IMR-90 (cell line): ENCODE measurements at regions not wholly inside any gene's neighbourhood (a gene's known extent, or its start where the extent isn't known, plus 50 kb on each side); places are given as distances from the start of the nearest gene placed in this dataset.

Source experiments
- ATAC-seq: fragments of 200-7000 bp; cut with Tn5 transposase; 2 replicates; pipeline ENCODE4 v1.9.1; 2020; ENCODE audit warnings: low read depth, mild to moderate bottlenecking, moderate library complexity
- BruUV-seq: library from RNA; stranded (reverse); fragments of 400-500 nt; replicated peaks from 2 replicates; lab custom pipeline; 2021; lab: Mats Ljungman, UMichigan
- CTCF ChIA-PET: fragments of 300-600 bp; formaldehyde crosslinking; extraction: SDS; loops from one replicate; lab custom pipeline; 2021; ENCODE audit warnings: antibody characterized with exemption; lab: Yijun Ruan, JAX
- POLR2A ChIA-PET: fragments of 300-600 bp; sonication (Branson Sonifier 250); formaldehyde crosslinking; loops from one replicate; lab custom pipeline; 2022; ENCODE audit warnings: antibody characterized with exemption; ENCODE audit not compliant: unreplicated experiment; lab: Charles Lee
- DNase-seq: peaks from one replicate; pipeline ENCODE4 v3.0.0; 2013
- H2AFZ ChIP-seq: replicated peaks from 2 replicates; pipeline ENCODE3; 2013; ENCODE audit warnings: low read length, mild to moderate bottlenecking; ENCODE audit not compliant: poor library complexity
- H2AK5ac ChIP-seq: 2 replicates; pipeline ENCODE4 v1.6.1; 2013; ENCODE audit warnings: low read depth, low read length, inconsistent platforms
- H2AK9ac ChIP-seq: replicated peaks from 2 replicates; pipeline ENCODE3; 2013; ENCODE audit warnings: mild to moderate bottlenecking, low read depth, low read length, moderate library complexity; ENCODE audit not compliant: poor library complexity
- H2BK120ac ChIP-seq: 2 replicates; pipeline ENCODE4 v1.6.1; 2013; ENCODE audit warnings: low read depth, low read length, inconsistent platforms
- H2BK15ac ChIP-seq: 3 replicates; pipeline ENCODE4 v1.6.1; 2013; ENCODE audit warnings: low read depth, low read length, inconsistent platforms
- H2BK20ac ChIP-seq: 2 replicates; pipeline ENCODE4 v1.6.1; 2013; ENCODE audit warnings: low read depth, mild to moderate bottlenecking, inconsistent platforms, low read length, moderate library complexity
- H2BK5ac ChIP-seq: 2 replicates; pipeline ENCODE4 v1.6.1; 2013; ENCODE audit warnings: mild to moderate bottlenecking, low read depth, low read length, inconsistent platforms; ENCODE audit not compliant: poor library complexity, severe bottlenecking
- H3K14ac ChIP-seq: replicated peaks from 2 replicates; pipeline ENCODE4 v1.6.1; 2013; ENCODE audit warnings: low read depth, low read length, inconsistent platforms
- H3K18ac ChIP-seq: 2 replicates; pipeline ENCODE4 v1.6.1; 2013; ENCODE audit warnings: low read depth, low read length, control low read depth
- H3K23ac ChIP-seq: 2 replicates; pipeline ENCODE4 v1.6.1; 2013; ENCODE audit warnings: low read depth, low read length, inconsistent platforms
- H3K27ac ChIP-seq: 2 replicates; pipeline ENCODE4 v1.5.1; 2013; ENCODE audit warnings: mild to moderate bottlenecking, control low read depth, low read length; ENCODE audit not compliant: insufficient read depth
- H3K27me3 ChIP-seq: 2 replicates; pipeline ENCODE4 v1.6.1; 2013; ENCODE audit warnings: low read length; ENCODE audit not compliant: control insufficient read depth, insufficient read depth
- H3K36me3 ChIP-seq: 2 replicates; pipeline ENCODE4 v1.6.1; 2013; ENCODE audit warnings: low read length, mixed read lengths; ENCODE audit not compliant: control insufficient read depth, insufficient read depth
- H3K4ac ChIP-seq: 2 replicates; pipeline ENCODE4 v1.6.1; 2013; ENCODE audit warnings: low read depth, low read length, inconsistent platforms
- H3K4me1 ChIP-seq: 2 replicates; pipeline ENCODE4 v1.6.1; 2013; ENCODE audit warnings: low read length, mixed read lengths; ENCODE audit not compliant: control insufficient read depth, insufficient read depth
- H3K4me2 ChIP-seq: 2 replicates; pipeline ENCODE4 v1.6.1; 2013; ENCODE audit warnings: low read depth, mild to moderate bottlenecking, control low read depth, low read length, moderate library complexity
- H3K4me3 ChIP-seq: 2 replicates; pipeline ENCODE4 v1.5.1; 2013; ENCODE audit warnings: low read depth, mild to moderate bottlenecking, control low read depth, low read length, moderate library complexity; ENCODE audit not compliant: insufficient read depth
- H3K56ac ChIP-seq: 2 replicates; pipeline ENCODE4 v1.6.1; 2013; ENCODE audit warnings: low read length, inconsistent platforms; ENCODE audit not compliant: insufficient read depth; ENCODE audit errors: extremely low read depth
- H3K79me1 ChIP-seq, 2 experiments: 2 replicates each; pipeline ENCODE4 v1.6.1; 2013; ENCODE audit warnings: low read length in 2 of 2, inconsistent platforms in 1 of 2, low read depth in 1 of 2
- H3K9ac ChIP-seq: 2 replicates; pipeline ENCODE4 v1.6.1; 2013; ENCODE audit warnings: low read depth, low read length, control low read depth
- H3K9me1 ChIP-seq: 2 replicates; pipeline ENCODE4 v1.6.1; 2013; ENCODE audit warnings: low read length, inconsistent platforms; ENCODE audit not compliant: insufficient read depth
- H3K9me3 ChIP-seq: 2 replicates; pipeline ENCODE4 v1.6.1; 2013; ENCODE audit warnings: low read length; ENCODE audit not compliant: control insufficient read depth, insufficient read depth
- H4K20me1 ChIP-seq: 2 replicates; pipeline ENCODE4 v1.6.1; 2013; ENCODE audit warnings: low read length, inconsistent platforms; ENCODE audit not compliant: insufficient read depth
- H4K5ac ChIP-seq: 2 replicates; pipeline ENCODE4 v1.6.1; 2013; ENCODE audit warnings: mild to moderate bottlenecking, low read depth, low read length, control low read depth
- H4K8ac ChIP-seq, 2 experiments: 2 replicates each; pipeline ENCODE4 v1.6.1; 2013; ENCODE audit warnings: low read depth in 2 of 2, low read length in 2 of 2, control low read depth in 1 of 2, inconsistent platforms in 1 of 2
- H4K91ac ChIP-seq: 2 replicates; pipeline ENCODE4 v1.6.1; 2013; ENCODE audit warnings: low read depth, low read length, inconsistent platforms; ENCODE audit not compliant: insufficient read depth
- BHLHE40 ChIP-seq: fragments of 150-350 bp; IDR thresholded peaks from 2 replicates; pipeline ENCODE4 v1.6.1; 2016; ENCODE audit warnings: mild to moderate bottlenecking, low read depth, low read length
- CEBPB ChIP-seq: IDR thresholded peaks from 2 replicates; pipeline ENCODE4 v1.6.1; 2012; ENCODE audit warnings: low read depth, low read length, improper control_type of control experiment
- CHD1 ChIP-seq: IDR thresholded peaks from 2 replicates; pipeline ENCODE4 v1.6.1; 2012; ENCODE audit warnings: low read depth, low read length, improper control_type of control experiment
- FOS ChIP-seq: fragments of 150-350 bp; IDR thresholded peaks from 2 replicates; pipeline ENCODE4 v1.6.1; 2016; ENCODE audit warnings: low read depth, low read length
- MAFK ChIP-seq: IDR thresholded peaks from 2 replicates; pipeline ENCODE4 v1.6.1; 2012; ENCODE audit warnings: low read depth, low read length, improper control_type of control experiment
- MAZ ChIP-seq: IDR thresholded peaks from 2 replicates; pipeline ENCODE4 v1.6.1; 2012; ENCODE audit warnings: low read depth, mild to moderate bottlenecking, low read length, improper control_type of control experiment, moderate library complexity, borderline replicate concordance
- MXI1 ChIP-seq: IDR thresholded peaks from 2 replicates; pipeline ENCODE4 v1.6.1; 2012; ENCODE audit warnings: low read depth, mild to moderate bottlenecking, low read length, moderate library complexity, borderline replicate concordance
- NFE2L2 ChIP-seq: fragments of 150-350 bp; IDR thresholded peaks from 2 replicates; pipeline ENCODE4 v1.6.1; 2016; ENCODE audit warnings: low read depth, mild to moderate bottlenecking, low read length
- POLR2A ChIP-seq: IDR thresholded peaks from 2 replicates; pipeline ENCODE4 v1.6.1; 2012; ENCODE audit warnings: mild to moderate bottlenecking, low read depth, low read length
- RAD21 ChIP-seq: IDR thresholded peaks from 2 replicates; pipeline ENCODE4 v1.6.1; 2012; ENCODE audit warnings: low read length, improper control_type of control experiment
- RCOR1 ChIP-seq: IDR thresholded peaks from 2 replicates; pipeline ENCODE4 v1.6.1; 2012; ENCODE audit warnings: mild to moderate bottlenecking, low read length, improper control_type of control experiment; ENCODE audit not compliant: insufficient replicate concordance
- RFX5 ChIP-seq: IDR thresholded peaks from 2 replicates; pipeline ENCODE4 v1.8.0; 2012; ENCODE audit warnings: low read depth, mild to moderate bottlenecking, low read length, moderate library complexity
- SMC3 ChIP-seq: fragments of 150-350 bp; IDR thresholded peaks from 2 replicates; pipeline ENCODE4 v1.6.1; 2016; ENCODE audit warnings: low read depth, mild to moderate bottlenecking, antibody characterized with exemption, low read length, moderate library complexity
- WGBS, 2 experiments: methylation state at CpG; one replicate each; pipeline versions ENCODE4 v1.1.5 to v1.1.7; 2013; ENCODE audit warnings: missing lambda C conversion rate in 2 of 2; ENCODE audit not compliant: insufficient read length in 1 of 2; ENCODE audit errors: extremely low coverage in 2 of 2; 5-methylcytosine and 5-hydroxymethylcytosine counted together
- dilution Hi-C: fragments of 300-500 bp; cut with HindIII; formaldehyde crosslinking; loops from one replicate; pipeline ENCODE4 v1.14.3; 2018; ENCODE audit warnings: low sequenced_read_pairs; ENCODE audit not compliant: unreplicated experiment
- in situ Hi-C: fragments of 300-500 bp; cut with MboI; formaldehyde crosslinking; loops from 3 replicates; pipeline ENCODE4 v1.14.3; 2019; ENCODE audit warnings: low sequenced_read_pairs, inconsistent platforms, mixed read lengths
- intact Hi-C: fragments of 100-400 bp; cut with micrococcal nuclease; formaldehyde crosslinking; loops from 2 replicates; pipeline ENCODE4 v1.10.0; 2022
- TF ChIP-seq, protein P1 (sequence below): conservative IDR thresholded peaks from 2 replicates; pipeline ENCODE4 v1.5.1; 2012; ENCODE audit warnings: mild to moderate bottlenecking, low read depth, low read length, improper control_type of control experiment
- TF ChIP-seq, protein P2 (sequence below): fragments of 150-350 bp; IDR thresholded peaks from 2 replicates; pipeline ENCODE4 v1.6.1; 2016; ENCODE audit warnings: low read depth, mild to moderate bottlenecking, low read length, moderate library complexity, borderline replicate concordance
- TF ChIP-seq, protein P3 (sequence below): fragments of 150-350 bp; IDR thresholded peaks from 2 replicates; pipeline ENCODE4 v1.6.1; 2017; ENCODE audit warnings: mild to moderate bottlenecking, antibody characterized with exemption, low read length, low read depth

DNA sequence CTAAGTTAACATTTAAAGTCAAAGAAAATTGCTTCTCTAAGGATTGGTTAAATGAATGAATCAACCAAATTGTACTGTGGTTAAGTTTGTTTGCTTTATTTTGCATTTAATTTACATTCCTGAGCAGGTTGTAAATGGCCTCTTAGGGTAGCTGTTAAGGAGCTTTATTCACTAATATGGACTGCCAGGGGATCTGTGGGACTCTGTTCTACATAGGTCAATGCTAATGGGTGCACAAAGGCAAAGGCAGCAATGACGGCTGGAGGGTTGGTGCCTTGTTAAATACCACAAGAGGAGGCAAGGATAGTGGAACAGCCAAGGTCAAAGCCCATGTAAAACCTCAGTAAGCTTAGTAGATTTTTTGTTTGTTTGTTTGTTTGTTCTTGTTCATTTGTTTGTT, 89.3 kb upstream of the P2RY1 start:
- no peak for DNase-seq
- Histone ChIP-seq H2AK9ac (no peak overlapping the region), H3K4me3 (no peak overlapping the region), H3K9me1 (no peaks in the 10 kb centered on the region), H2BK20ac (no peak overlapping the region), H3K9ac (no peak overlapping the region), H4K5ac (no peak overlapping the region), H3K18ac (no peak overlapping the region), H2BK15ac (no peak overlapping the region), H3K4me2 (no peak overlapping the region), H3K4ac (no peak overlapping the region), H4K91ac (no peak overlapping the region), H2BK5ac (no peak overlapping the region), H4K8ac (no peak overlapping the region), H3K4me1 (no peaks in the 10 kb centered on the region), H3K79me1 (no peaks in the 10 kb centered on the region), H3K23ac (no peak overlapping the region), H3K56ac (no peak overlapping the region), H3K27ac (no peak overlapping the region), H3K27me3 (no peaks in the 10 kb centered on the region), H4K20me1 (no peaks in the 10 kb centered on the region), H3K36me3 (no peaks in the 10 kb centered on the region), H2AK5ac (no peak overlapping the region), H2BK120ac (no peak overlapping the region), H2AFZ (no peak overlapping the region), H3K9me3 (no peaks in the 10 kb centered on the region), H3K14ac (no peak overlapping the region)
- POLR2A ChIA-PET = no interaction called here
- no TSS peak for BruUV-seq
- in situ Hi-C loops = no loop called here
- WGBS, 2 experiments = no CpG with 5 or more reads among the region's 1 CpG
- CTCF ChIA-PET = no interaction called here
- intact Hi-C loops = no loop called here
- ATAC-seq = no peak
- TF ChIP-seq FOS (no peak), BHLHE40 (no peak), POLR2A (no peak), RCOR1 (no peak), CEBPB (no peak), MAFK (no peak), RAD21 (no peak), MAZ (no peak), MXI1 (no peak), CHD1 (no peak), NFE2L2 (no peak), SMC3 (no peak), RFX5 (no peak)
- TF ChIP-seq, protein P1, sequence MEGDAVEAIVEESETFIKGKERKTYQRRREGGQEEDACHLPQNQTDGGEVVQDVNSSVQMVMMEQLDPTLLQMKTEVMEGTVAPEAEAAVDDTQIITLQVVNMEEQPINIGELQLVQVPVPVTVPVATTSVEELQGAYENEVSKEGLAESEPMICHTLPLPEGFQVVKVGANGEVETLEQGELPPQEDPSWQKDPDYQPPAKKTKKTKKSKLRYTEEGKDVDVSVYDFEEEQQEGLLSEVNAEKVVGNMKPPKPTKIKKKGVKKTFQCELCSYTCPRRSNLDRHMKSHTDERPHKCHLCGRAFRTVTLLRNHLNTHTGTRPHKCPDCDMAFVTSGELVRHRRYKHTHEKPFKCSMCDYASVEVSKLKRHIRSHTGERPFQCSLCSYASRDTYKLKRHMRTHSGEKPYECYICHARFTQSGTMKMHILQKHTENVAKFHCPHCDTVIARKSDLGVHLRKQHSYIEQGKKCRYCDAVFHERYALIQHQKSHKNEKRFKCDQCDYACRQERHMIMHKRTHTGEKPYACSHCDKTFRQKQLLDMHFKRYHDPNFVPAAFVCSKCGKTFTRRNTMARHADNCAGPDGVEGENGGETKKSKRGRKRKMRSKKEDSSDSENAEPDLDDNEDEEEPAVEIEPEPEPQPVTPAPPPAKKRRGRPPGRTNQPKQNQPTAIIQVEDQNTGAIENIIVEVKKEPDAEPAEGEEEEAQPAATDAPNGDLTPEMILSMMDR = no peak
- TF ChIP-seq, protein P2, sequence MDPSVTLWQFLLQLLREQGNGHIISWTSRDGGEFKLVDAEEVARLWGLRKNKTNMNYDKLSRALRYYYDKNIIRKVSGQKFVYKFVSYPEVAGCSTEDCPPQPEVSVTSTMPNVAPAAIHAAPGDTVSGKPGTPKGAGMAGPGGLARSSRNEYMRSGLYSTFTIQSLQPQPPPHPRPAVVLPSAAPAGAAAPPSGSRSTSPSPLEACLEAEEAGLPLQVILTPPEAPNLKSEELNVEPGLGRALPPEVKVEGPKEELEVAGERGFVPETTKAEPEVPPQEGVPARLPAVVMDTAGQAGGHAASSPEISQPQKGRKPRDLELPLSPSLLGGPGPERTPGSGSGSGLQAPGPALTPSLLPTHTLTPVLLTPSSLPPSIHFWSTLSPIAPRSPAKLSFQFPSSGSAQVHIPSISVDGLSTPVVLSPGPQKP = no peak
- TF ChIP-seq, protein P3, sequence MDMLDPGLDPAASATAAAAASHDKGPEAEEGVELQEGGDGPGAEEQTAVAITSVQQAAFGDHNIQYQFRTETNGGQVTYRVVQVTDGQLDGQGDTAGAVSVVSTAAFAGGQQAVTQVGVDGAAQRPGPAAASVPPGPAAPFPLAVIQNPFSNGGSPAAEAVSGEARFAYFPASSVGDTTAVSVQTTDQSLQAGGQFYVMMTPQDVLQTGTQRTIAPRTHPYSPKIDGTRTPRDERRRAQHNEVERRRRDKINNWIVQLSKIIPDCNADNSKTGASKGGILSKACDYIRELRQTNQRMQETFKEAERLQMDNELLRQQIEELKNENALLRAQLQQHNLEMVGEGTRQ = no peak
- dilution Hi-C loops = no loop called here
